SK-N-DZ (cell line): ENCODE measurements at regions not wholly inside any gene's neighbourhood (a gene's known extent, or its start where the extent isn't known, plus 50 kb on each side); places are given as distances from the start of the nearest gene placed in this dataset.
"Not testable (repeated sequence)": the region's sequence is repeated elsewhere in the genome, so short reads cannot be mapped to it uniquely, and the experiment has no call there.

Experiments used
- DNase-seq: peaks from one replicate; pipeline ENCODE4 v3.0.0-alpha.2; 2015; ENCODE audit warnings: low spot score

DNA sequence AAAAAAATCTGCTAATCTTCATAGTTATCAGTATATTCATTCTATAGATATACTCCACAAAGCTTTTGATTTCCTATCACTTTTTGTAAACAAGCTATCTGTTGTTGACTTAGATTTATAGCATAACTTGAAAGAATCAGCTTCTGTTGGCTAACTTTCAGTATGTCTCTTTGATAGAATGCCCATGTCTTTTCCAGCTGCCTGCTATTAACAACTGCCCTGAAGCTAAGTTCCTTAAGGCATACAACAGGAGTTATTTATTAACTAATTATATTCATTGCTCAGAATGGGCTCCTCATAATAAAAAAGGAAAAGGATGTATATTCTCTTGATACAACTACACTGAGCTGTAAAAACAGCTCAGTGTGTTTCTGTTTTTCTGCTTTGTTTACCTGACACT is 293.9 kb downstream of the TUSC7 start:
- no peak for DNase-seq

DNA sequence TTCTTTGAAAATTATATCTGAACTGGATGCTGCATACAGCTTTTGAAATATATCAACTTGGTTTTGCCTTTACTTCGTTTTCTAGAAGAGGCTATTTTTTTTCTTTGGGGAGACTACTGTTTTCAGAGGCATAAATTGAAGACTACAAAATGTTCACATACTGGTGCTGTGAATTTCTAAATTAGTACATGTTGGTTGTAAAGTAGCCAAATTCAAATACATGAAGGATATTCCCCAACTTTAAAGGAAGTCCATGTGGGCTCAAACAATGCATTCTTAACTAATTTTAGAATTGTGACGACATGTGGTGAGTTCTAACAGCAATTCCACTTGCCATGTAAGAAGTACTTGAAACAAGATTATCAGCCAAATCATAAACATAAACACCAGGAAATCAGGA is 295.7 kb downstream of the TUSC7 start:
- no peak for DNase-seq

DNA sequence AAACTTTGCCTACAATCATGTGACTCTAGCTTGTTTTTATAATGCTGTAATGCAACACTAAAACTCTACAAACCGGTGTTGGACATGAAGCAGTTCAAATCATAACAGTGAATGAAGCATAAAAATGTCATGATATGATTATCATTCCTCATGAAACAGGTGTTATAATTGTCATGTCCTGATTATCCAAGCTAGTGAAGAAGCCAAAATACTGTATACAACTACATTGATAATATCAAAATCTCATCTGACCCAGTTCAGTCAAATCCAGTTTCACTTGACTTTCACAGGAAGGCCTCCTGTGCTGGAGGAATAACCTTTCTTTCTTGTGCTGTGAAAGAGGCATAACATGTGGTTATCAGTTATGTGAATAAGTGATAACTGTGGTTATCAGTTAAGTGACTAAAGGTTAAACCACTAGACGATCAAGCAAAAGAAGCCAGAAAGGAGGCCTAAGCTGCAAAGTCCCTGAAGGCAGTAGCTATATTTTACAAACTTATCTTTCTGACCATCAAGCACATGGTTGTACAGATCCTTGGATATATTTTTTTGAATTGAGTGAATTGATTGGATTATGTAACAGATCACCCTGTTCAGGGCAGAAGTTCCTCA is 296.4 kb downstream of the TUSC7 start:
- DNase-seq = peak; percentile 12

DNA sequence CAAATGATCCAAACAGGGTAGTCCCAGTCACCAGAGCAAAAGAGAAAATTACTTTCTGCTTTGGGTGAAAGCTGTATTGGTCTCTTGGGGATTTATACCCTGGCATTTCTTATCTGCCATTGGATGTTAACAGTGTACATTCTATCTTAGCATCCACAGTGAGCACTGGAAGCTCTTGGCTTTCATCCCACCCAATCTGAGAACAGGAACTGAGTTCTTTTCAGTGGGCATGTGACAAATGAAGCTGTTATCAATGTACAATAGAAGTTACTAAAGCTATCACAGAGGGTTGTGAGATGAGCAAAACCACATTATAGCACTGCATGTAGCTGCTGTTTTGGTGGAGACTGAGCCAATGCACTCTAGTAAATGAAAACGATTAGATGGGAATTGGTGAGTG is 300.7 kb downstream of the TUSC7 start:
- no peak for DNase-seq

DNA sequence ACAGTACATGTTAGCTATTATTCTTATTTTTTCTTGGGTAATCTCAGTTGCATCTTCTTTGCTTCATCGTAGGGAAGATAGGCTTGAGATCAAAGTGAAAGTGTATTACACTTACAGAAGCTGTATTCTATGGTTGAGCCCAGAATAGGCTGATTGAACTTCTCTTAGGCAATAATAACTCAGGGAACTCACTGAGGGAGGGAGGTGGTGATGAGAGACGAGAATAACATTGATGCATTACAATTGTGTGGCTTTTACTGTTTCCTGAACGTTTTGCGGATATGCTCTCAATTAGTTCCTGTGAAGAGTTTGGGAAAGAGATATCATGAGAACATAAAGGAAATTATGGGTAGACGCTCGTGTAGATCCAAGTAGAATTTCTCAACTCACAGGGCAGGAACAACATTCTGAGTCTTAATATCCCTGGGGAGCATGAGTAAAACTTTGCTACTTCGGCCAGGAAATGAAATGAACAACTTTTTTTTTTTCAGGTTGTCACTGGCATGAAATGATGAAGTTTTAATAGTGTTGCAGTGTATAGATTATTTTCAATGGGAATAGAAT is 302.2 kb downstream of the TUSC7 start:
- DNase-seq = no peak

DNA sequence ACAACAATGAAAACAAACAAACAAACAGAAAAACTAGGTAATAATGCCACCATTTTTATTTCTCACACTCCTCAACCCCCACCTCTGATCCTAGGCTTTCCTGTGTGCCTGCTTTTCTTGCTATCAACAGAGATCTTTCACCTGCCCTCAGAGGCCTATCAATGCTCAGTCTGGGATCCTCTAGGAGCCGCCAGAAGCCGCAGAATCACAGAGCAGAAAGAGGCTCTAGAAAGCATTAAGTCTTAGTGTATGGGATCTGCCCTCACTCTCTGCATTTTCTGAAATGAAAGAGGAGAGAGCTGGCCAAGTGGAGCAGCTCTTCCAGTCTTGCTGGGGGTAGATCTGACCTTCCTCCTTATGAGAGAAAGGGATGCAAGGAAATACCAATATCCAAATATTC is 306.8 kb downstream of the TUSC7 start:
- DNase-seq = peak; percentile 82

DNA sequence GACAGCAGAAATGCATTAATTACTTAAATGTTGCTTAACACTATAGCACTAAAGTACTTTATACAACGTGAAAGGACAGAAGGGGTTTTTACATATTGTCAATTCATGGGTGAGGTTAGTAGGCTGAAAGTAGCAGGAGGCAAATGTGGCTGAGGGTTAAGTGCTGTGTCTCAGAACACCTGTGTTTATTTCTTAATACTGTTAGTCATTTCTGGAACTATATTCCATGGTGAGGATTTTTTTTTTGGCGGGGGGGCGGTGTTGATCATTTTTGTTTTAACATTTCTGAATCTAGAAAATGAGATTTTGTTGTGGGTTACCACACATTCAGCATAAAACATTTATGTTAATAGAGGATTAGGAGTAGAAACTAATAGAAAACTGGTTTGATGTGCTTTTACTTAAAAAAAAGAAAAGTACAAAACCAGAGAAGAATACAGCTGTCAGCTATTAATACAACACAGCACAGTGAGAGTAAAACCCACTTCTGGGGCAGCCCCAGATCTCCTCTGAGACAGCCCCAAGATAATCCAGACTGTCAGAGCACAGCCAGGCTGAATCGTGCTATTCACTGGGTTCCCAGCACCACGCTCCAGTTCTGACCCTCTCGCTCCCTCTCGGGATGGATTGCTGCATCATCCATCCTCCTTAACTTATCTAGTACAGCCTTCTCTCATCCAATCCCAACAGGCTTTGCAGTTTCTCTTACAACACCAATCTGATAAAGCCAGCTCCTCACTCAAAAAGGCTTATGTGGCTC is 307.7 kb downstream of the TUSC7 start:
- no peak for DNase-seq

DNA sequence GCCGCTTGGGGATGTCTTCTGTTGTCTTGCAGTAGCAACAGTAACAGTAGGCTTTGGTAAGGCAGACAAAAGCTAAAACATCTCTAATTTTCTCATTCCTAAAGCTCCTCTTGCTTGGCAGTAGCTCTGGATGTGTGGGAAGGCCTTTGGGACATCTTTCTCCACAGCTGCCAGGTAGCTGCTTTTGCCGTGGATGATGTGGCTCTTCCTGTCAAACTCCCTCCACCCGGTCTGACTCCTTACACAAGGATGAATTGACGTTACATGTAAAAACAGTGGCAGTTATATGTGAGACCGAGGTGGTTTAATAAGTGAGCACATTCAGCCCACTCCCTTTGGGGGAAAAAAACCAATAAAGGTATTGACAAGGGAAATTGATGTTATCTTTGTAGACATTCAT is 309.1 kb downstream of the TUSC7 start:
- no peak for DNase-seq

DNA sequence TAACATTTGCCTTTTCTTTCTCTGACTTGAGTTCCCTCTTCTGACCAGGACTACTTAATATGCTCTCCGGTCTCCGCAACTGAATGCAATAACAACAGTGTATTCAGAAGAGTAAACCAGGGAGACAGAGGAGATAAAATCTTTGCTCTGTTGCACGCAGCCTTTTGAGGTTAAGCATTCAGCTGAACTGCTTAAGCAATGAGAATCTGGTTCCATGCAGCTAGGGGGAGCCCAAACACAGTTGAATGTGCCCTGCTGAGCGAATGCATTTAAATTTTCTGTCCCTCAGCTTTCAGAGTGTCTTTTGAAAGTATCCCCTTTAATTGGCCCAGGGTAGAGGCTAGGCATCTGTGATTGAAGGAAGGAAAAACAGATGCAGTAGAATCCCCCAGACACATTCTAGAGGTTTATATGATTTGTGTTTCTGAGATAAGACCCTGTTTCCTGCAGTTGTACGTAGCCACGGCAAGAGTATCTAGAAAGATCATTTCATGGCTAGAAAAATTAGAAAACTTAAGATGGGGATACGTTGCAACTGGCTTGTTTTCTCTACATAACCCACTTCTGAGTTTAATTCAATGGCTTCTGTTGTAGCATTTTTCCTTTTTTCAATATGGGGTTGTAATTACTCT is 309.6 kb downstream of the TUSC7 start:
- peak; percentile 86 for DNase-seq

DNA sequence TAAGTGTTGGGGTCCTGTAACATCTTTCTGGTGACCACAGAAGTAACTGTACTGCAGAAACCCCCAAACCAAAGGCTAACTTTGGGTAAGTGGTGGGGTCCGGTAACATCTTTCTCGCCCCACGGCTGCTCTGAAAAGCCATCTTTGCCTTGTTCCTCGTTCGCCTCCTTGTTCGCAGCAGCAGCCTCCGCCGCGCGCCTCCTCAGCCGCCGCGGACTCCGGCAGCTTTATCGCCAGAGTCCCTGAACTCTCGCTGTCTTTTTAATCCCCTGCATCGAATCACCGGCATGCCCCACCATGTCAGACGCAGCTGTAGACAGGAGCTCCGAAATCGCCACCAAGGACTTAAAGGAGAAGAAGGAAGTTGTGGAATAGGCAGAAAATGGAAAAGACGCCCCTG is 316.8 kb downstream of the TUSC7 start:
- no peak for DNase-seq

DNA sequence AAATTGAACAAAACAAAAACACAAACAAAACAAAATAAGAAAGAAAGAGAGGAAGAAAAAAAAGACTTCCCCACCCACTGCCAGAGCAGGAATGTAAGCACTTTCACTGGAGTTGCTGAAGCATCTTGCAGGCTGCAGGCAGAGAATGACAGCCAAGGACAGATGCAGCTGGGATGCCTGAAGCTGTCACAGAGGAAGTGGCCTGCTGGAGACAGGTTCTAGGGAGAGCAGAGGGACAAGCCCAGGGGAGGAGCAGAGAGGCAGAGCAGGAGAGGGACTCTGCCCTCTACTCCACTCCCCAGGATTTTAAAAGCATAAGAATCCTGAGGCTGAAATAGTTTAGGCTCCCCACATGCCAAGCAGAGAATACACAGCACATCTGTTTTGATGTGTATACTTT is 326.2 kb downstream of the TUSC7 start:
- peak; percentile 57 for DNase-seq

DNA sequence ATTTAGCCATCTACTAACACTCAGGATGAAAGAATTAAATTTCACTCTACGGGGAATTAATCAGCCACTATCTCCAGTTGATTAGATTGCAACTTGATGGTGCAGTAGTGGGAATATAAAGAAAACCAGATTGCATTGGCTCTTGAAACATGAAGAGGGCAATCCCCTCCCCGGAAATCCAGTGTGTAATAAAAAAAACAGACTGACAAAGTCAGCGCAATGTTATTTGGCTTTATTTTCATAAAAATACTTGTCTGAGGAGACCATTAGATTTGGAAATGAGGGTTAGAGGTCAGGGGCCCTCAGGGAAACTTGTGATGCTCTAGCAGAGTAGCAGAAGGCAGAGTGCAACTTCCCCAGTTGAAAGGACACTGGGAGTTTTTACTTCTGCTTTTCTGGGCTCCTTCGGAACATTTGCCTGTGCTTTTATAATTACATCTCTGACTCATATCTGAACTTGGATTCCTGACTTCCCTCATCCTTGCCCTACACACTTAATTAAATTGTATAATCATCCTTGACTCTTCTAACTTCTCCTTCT is 326.8 kb downstream of the TUSC7 start:
- no peak for DNase-seq

DNA sequence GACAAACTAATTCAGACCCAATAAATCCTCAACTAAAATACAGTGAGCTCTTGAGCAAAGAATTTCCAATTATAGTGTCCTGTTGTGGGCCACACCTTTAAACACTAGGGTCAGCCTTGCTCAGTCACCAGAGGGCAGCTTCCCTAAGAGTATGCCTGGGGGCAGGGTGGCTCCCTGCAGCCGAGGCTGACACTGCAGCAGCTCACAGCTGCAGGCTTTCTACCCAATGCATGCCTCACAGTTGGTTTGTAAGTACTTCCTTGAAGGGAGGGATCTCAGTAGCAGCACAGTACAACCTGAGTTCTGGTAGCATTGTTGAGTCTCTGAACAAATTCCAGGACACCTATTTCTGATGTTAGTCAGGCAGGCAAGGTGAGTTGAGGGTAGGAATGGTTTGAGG is 335.6 kb downstream of the TUSC7 start:
- DNase-seq = no peak

DNA sequence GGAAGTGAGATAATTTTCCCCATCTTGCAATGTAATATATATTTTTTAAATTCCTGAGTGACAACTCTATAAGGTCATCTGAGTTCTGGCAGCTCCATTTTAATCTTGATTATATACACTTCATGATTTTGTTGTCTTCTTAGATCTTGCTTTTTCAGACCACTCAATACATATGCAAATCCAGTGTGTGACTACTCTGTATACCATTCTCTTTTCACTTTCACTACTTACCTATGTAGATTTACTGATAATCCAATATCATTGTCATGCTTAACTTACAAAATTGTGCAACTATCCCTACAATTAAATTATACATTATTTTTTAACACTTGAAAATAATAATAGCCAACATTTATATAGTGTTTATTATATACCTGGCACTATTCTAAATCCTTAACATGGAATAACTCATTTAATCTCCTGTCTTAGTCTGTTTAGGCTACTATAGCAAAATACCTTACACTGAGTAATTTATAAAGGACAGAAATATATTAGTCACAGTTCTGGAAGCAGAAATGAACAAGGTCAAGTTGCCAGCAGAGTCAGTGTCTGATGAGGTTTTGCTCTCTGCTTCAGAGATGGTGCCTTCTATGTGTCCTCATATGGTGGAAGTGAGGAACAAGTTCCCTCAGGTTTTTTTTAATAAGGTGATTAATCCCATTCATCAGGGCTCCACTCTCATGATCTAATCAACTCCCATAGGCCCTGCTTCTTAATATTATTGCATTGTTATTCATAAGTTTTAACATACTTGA is 338.5 kb downstream of the TUSC7 start:
- DNase-seq = no peak

DNA sequence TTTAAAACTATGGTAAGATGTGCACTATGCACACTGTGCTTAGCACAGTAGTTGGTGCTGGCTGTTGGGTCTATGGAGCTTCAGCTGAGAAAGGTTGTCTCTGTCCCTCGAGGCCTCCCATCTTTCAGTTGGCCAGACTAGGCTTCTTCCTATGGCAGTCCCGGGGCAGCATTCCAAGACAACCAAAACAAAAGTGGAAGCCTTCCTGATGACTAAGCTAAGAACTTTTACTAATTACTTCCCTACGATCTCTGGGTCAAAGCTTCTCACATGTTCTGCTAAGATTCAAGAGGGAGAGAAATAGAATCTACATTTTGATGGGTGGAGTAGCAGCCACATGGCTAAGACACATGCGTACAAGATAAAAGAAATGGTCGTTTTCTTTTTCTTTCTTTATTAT is 342.8 kb downstream of the TUSC7 start:
- DNase-seq = no peak

DNA sequence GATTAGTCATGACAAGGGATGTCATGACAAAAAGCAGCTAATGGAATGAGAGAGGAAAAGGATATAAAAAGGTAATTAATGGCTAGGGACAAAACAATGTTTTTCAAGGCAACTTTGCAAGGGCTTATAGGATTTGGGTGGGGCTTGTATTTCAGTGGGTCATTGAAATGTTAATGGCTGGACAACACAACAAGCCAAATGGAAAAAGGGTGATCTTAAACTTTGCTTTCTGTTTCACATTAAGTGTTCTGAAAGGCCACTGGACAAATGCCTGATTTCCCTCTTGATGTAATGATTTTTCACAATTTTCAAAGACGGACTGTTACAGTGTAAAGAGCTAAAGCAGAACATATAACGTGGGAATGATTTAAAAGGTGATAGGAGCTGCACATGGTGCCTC is 345.0 kb downstream of the TUSC7 start:
- no peak for DNase-seq

DNA sequence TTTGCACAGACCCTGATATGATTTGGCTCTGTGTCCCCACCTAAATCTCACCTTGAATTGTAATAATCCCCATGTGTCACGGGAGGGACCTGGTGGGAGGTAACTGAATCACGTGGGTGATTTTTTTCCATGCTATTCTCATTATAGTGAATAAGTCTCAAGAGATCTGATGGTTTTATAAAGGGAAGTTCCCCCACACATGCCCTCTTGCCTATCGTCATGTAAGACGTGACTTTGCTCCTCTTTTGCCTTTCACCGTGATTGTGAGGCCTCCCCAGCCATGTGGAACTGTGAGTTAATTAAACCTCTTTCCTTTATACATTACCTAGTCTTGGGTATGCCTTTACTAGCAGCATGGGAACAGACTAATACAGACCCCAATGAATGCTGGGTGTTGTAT is 347.4 kb downstream of the TUSC7 start:
- DNase-seq = not testable (repeated sequence)

DNA sequence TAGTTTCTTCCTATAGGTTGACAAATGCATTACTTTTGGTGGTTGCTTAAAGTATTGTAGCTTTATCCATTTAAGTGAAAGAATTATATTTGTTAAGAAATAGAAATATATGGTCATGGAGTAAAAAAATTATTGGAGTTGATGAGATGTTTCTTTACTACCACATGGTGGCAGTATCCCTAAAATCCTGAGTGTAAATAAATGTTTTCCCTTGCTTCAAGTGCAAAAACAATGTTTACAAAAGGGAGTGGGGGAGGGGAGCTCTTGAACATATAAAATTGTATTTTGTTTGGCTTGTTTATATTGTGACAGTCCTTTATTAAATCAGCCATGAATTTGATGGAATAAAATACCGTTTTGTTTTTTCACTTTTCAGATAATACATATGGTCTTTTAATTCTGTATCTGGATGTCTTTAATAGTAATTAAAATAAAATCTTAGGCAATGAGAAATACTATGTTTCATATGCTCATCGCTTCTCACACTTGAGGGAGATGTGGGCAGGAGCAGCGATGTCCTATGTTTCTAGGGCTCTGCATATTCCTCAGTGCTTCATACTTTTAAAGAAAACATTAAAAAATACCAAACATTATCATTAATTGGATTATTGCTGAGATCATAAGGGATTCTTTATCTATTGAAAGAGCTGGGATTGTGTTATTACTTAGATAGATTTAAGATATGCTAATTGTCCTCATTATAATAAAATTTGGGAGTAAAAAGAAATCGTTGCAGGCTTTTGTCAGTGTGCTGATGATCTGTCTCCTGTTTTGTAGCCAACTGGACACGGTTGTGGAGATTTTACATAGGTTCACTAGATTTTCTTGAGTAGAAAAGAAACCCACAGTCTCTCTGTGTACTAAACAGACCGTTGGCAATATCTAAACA is 349.7 kb downstream of the TUSC7 start:
- DNase-seq = peak; percentile 35

DNA sequence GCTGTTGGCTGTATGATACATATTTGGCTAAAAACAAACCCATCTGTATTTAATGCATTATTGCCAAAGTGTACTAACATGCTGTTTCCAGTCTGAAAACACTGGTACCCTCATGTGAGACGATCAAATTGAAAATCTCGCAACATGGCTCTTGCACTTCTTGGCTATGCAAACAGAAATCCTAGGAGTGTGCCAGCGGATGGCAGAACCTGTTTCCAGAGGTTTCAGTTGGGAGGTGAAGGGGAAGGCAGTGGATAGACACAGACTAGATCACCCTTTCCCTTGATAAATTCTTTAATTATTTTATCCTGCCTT is 350.3 kb downstream of the TUSC7 start:
- no peak for DNase-seq

DNA sequence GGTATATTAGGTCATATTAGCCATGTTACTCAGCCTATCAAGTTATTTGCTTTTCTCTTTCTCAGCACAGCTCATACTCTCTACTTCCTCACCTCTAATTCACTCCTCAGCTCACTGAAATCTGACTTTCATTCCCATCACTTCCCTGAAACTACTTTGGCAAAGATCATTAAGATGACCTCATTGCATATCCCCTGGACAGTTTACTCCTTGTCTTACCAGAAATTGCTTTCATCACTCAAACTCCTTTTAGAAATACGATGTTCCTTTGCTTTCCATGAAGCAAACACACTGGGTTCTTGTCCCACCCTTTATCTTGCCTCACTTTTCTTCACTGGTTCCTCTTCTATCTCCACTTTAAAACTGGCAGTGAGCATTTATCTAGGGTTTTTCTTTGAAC is 354.4 kb downstream of the TUSC7 start:
- no peak for DNase-seq

DNA sequence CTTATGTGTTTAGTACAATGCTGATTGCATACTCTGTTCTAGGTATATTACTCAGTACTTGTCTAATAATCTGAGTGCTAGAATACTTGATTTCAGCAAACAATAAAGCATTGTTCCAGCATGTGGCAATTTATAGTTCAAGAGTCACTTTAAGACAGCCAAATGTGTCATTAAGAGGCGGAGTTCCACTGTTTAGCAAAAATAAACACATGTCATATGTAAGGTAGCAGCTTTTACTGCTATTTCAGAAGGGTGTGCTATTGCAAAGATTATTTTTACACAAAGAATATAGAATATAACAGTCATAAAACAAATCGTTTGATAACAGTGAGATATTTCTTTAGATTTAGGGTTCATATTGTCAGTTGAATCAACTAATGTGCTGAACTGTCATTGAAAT is 358.7 kb downstream of the TUSC7 start:
- no peak for DNase-seq
